Astrocyte (in vitro differentiated cells and primary cell): ENCODE measurements at regions not wholly inside any gene's neighbourhood (a gene's known extent, or its start where the extent isn't known, plus 50 kb on each side); places are given as distances from the start of the nearest gene placed in this dataset.

Source experiments
- CTCF ChIP-seq: IDR thresholded peaks from 2 replicates; pipeline ENCODE4 v1.5.1; 2011; ENCODE audit warnings: low read depth, mild to moderate bottlenecking, inconsistent platforms, low read length, moderate library complexity; ENCODE audit not compliant: insufficient read depth
- EZH2 ChIP-seq: IDR thresholded peaks from 2 replicates; pipeline ENCODE4 v1.6.1; 2012; ENCODE audit warnings: mild to moderate bottlenecking, low read length, inconsistent platforms; ENCODE audit not compliant: insufficient read depth

- TF ChIP-seq CTCF (no peak), EZH2 (no peak)
Measured at GRCh38 chr2:226275215-226275614, 524.4 kb downstream of the IRS1 start.
